Glomerular visceral epithelial cell (primary cell): ENCODE measurements at regions not wholly inside any gene's neighbourhood (a gene's known extent, or its start where the extent isn't known, plus 50 kb on each side); places are given as distances from the start of the nearest gene placed in this dataset.
"Not testable (repeated sequence)": the region's sequence is repeated elsewhere in the genome, so short reads cannot be mapped to it uniquely, and the experiment has no call there.

Experiments
- DNase-seq: peaks from one replicate; pipeline ENCODE4 v3.0.0-alpha.2; 2016; ENCODE audit errors: extremely low spot score

- DNase-seq = no peak
These were observed 165.0 kb upstream of the MPDZ start for GRCh38 chr9:13444245-13445102.

GRCh38 chr9:13443346-13444244 is 164.1 kb upstream of the MPDZ start:
- DNase-seq = no peak

- no peak for DNase-seq
These were observed 160.4 kb upstream of the MPDZ start for GRCh38 chr9:13439685-13440476.

- DNase-seq = no peak
These were observed 158.4 kb upstream of the MPDZ start for GRCh38 chr9:13437866-13438265.

GRCh38 chr9:13436591-13436990 is 157.1 kb upstream of the MPDZ start:
- no peak for DNase-seq

- not testable (repeated sequence) for DNase-seq
These were observed 154.0 kb upstream of the MPDZ start for GRCh38 chr9:13433453-13433852.

GRCh38 chr9:13432904-13433303 is 153.4 kb upstream of the MPDZ start:
- DNase-seq = no peak

GRCh38 chr9:13431692-13432091 is 152.2 kb upstream of the MPDZ start:
- DNase-seq = no peak

- no peak for DNase-seq
These were observed 151.7 kb upstream of the MPDZ start for GRCh38 chr9:13431222-13431536.

GRCh38 chr9:13430368-13431221 is 151.1 kb upstream of the MPDZ start:
- no peak for DNase-seq

GRCh38 chr9:13429301-13430190 is 150.1 kb upstream of the MPDZ start:
- DNase-seq = no peak

GRCh38 chr9:13428766-13429165 is 149.3 kb upstream of the MPDZ start:
- no peak for DNase-seq

- DNase-seq = peak; percentile 39
These were observed 148.1 kb upstream of the MPDZ start for GRCh38 chr9:13427587-13427986.

GRCh38 chr9:13426606-13427005 is 147.1 kb upstream of the MPDZ start:
- no peak for DNase-seq

- no peak for DNase-seq
These were observed 145.4 kb upstream of the MPDZ start for GRCh38 chr9:13424872-13425271.

- no peak for DNase-seq
These were observed 144.7 kb upstream of the MPDZ start for GRCh38 chr9:13424204-13424603.

- no peak for DNase-seq
These were observed 134.9 kb upstream of the MPDZ start for GRCh38 chr9:13414349-13414748.

GRCh38 chr9:13412331-13412730 is 132.8 kb upstream of the MPDZ start:
- no peak for DNase-seq

GRCh38 chr9:13411791-13412190 is 132.3 kb upstream of the MPDZ start:
- no peak for DNase-seq

- peak; percentile 47 for DNase-seq
These were observed 131.1 kb upstream of the MPDZ start for GRCh38 chr9:13410566-13411031.
